Fibroblast of skin of right quadriceps (primary cell): ENCODE measurements at regions not wholly inside any gene's neighbourhood (a gene's known extent, or its start where the extent isn't known, plus 50 kb on each side); places are given as distances from the start of the nearest gene placed in this dataset.

ENCODE experiments used
- DNase-seq: peaks from one replicate; pipeline ENCODE4 v3.0.0-alpha.2; 2013

DNA sequence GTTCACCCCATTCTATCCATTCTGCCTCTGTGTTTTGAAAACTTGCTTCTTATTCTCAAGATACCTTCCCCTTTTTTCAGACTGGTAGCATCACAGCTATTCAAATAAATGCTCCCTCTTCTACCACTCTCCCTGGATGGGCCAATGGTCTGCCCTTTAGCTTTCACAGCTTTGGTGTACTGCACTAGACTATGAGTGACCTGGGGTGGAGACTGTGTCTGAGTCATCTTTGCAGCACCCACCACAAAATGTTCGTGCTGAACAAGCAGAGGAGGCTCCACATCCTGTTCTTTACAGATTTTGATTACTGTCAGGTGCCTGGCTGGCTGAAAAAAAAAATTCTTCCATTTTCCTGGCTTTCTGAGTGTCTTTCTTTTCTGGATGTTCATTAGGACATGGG, 1104.1 kb upstream of the TMEM132C start:
- DNase-seq, result peak; percentile 74

DNA sequence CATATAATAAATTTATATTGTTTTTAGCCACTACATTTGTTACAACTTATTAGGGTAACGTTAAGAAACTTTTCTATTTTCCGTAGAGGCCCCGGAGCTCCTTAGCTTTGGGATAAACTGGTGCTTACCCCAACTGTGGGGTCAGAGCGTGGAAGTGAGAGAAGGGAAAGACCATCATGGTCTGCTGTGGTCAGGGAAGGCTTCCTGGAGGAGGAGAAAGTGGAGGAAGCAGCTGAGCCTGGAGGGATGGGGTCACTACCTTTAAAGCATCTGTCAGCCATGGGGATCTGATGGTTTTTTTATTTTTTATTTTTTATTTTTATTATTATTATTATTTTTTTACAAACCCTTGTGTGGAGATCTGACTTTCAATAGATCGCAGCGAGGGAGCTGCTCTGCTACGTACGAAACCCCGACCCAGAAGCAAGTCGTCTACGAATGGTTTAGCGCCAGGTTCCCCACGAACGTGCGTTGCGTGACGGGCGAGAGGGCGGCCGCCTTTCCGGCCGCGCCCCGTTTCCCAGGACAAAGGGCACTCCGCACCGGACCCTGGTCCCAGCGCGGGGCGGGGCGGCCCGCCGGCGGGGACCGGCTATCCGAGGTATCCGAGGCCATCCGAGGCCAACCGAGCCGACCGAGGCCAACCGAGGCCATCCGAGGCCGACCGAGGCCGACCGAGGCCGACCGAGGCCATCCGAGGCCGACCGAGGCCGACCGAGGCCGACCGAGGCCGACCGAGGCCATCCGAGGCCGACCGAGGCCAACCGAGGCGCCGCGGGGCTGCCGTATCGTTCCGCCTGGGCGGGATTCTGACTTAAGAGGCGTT, 1101.2 kb upstream of the TMEM132C start:
- peak; percentile 83 for DNase-seq

DNA sequence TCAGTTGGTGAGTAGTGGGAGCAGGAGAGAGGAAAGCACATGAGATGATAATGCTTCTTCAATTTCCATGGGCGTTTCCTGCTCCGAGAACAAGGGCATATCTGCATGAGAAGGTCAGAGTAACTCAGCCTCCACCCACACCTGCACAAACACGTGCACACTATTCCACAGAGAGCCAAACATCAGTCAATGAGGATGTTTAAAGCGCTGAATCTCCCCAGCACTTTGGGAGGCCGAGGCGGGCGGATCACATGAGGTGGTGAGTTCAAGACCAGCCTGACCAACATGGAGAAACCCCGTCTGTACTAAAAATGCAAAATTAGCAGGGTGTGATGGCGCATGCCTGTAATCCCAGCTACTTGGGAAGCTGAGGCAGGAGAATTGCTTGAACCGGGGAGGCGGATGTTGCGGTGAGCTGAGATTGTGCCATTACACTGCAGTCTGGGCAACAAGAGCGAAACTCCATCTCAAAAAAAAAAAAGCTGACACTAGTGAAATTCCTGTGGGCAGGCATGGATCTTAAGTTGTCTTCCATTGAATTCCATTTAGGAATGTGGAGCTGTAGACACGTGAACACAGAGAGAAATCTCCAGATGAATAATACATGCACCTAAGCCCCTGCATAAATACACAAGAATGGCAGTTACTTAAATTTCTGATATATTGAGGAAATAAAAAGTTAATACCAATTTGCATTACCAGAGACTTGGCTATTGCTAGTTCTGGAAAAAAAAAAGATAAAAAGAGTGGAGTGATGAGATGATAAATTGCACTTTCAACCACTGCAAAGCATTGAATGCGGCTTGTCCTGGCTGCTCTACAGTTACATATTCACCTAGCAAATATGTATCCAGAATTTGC, 1097.4 kb upstream of the TMEM132C start:
- peak; percentile 95 for DNase-seq

DNA sequence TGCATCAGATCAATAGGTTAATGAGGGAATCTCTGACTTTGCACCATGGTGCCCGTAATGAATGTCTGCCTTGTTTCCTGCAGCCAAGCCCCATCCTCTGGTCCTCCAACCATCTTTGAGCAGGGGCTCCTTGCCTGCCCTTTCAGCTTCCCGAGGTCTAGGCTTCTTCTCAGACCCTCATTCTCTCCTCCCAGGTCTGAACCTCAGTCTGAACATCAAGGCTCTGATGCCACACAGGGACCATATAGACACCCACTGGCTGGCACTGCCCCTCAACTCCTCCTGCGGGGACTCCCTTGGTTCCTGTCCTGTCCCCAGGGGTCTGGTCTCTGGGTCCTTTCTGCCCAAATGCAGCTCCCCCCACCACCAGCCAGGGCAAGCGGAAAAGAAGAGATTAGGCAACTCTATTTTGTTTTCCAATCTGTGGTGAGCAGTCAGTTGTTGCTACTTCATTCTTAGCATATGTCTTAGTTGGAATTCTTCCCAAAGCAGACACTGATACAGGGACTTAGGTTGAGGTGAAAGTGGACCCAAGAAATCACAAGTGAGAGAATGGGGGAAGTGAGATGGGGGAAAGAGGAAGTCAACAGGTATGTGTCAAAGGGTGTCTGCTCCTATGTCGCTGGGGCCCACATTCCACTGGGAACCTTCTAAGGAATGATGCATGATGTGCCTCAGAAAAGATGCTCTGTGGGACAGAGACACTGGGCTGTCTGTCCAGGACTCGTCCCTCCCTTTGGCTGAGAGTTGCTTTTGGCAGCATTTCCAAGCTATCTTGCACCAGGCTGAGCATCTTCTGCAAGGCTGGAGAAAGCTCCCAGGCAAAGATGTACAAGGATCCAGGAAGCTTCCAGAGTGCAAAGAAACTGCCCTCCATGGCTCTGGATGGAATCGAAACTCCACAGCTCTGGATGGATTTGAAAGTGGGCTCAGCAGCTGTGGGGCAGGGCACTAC, 1096.5 kb upstream of the TMEM132C start:
- peak; percentile 73 for DNase-seq

DNA sequence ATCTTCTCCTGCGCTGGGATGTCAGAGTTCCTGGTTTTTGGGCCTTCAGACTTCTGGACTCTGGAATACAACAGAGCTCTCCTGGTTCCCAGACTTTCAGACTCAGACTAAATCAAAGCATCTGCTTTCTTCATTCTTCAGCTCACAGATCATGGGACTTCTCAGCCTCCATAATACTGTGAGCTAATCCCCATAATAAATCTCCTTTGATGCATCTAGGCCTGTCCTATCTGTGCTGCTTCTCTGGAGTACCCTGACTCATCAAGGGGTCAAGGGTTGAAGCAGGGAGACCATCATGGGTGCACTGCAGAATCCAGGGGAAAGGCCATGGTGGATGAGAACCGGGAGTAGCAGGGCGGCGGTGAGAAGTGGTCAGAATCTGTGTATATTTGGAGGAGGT, 1094.1 kb upstream of the TMEM132C start:
- peak; percentile 70 for DNase-seq

DNA sequence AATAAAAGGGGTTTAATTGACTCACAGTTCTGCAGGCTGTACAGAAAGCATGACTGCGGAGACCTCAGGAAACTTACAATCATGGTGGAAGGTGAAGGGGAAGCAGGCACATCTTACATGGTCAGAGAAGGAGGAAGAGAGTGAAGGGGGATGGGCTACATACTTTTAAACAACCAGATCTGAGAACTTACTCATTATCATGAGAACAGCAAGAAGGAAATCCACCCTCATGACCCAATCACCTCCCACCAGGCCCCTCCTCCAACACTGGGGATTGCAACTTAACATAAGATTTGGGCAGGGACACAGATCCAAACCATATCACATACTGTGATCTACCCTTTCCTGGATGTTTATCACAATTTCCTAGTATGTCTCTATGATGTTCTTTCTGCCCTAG, 1093.0 kb upstream of the TMEM132C start:
- DNase-seq, result peak; percentile 13

DNA sequence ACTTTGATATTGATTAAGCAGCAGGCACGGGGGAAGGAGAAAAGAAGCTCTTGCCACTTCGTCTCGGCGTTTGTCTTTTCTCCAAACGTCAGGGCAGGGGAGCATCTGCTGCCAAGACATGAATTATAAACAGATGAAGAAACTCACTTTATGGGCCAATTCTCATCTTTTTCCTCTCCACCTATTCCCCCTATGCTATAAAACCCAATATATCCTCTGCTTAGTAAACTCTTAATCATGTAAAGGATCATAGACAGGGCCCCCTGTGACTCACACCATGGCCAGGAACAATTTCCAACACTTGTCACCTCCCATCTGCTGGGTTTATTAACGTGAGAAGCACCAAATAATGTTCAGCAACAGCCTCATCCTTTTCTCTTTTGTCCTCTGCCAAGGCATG, 1092.1 kb upstream of the TMEM132C start:
- DNase-seq, result peak; percentile 86

DNA sequence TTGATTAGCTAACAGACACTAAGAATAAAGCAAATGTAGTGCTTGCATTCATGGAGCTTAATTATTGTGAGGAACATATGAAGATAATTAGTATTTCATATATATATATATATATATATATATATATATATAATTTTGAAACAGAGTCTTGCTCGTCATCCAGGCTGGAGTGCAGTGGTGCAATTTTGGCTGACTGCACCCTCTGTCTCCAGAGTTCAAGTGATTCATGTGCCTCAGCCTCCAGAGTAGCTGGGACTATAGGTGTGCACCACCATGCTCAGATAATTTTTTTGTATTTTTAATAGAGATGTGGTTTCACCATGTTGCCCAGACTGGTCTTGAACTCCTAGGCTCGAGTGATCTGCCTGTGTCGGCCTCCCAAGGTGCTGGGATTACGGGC, 1091.6 kb upstream of the TMEM132C start:
- DNase-seq, result no peak

DNA sequence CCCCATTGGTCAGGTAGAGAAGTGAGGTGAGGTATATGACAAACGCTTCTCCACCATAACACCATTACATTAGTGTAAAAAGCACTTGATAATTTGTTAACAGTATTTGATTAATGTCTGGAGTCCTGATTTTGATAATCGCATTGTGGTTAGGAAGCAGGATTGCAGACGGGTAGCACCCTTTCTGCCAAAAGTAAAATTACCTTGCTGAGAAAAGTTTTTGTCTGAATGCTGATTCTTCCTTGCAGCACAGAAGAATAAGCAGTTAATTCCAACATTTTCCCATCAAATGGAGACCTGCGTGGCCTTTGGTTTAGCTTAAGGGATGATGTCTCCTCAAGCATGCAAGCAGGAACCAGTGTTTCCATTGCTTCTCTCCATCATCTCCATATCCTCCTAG, 1090.2 kb upstream of the TMEM132C start:
- no peak for DNase-seq

DNA sequence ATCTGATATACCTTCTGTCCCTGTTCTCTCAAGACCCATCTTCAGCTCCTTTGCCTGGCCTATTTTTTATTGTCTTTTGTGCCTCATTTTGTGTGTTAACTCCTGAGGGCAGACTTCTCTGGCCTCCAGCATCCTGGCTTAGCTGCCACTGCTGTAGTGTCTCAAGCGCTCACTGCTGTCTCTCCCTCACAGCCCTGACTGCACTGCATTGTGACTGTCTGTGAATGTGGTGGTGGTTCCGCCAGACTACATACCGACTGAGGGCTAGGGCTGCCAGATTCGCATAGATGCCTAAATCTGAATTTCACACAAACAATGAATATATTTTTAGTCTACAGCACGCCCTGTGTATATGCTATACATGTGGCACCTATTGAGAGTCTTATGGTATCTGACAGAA, 1088.9 kb upstream of the TMEM132C start:
- DNase-seq, result no peak

DNA sequence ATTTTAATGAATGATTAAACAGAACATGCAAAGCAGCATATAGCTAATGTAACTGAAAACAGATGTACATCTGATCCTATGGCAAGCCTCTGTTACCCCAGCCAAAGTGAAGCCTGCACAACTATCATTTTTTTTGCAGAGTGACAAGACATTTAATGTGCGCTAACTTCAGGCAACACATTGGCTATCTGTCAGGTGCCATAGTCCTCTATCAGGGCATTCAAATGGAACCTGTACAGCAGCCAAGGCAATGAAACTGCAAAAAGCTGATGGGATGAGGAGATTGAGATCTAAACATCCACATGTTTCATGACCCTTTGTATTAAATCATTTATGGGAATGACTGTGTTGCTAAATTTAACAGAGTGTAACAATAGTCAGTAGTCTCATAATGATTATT, 1088.5 kb upstream of the TMEM132C start:
- peak; percentile 10 for DNase-seq

DNA sequence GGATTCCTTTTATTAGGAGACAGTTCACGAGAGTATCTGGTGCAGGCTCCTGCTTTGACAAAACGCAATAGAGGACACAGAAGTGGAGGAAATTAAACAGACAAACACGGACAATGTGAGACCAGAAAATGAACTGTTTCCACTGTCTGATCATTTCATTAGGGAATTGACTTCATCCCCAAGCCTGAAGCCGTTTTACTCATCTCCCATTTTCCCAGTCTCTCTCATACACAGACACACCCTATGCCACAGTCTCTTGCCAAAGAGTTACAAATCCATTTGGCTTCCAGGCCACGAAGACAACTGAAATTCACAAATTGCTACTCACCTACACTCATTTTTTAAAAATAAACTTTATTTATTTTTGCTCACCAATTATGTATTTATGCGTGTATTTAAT, 1087.8 kb upstream of the TMEM132C start:
- DNase-seq, result no peak

DNA sequence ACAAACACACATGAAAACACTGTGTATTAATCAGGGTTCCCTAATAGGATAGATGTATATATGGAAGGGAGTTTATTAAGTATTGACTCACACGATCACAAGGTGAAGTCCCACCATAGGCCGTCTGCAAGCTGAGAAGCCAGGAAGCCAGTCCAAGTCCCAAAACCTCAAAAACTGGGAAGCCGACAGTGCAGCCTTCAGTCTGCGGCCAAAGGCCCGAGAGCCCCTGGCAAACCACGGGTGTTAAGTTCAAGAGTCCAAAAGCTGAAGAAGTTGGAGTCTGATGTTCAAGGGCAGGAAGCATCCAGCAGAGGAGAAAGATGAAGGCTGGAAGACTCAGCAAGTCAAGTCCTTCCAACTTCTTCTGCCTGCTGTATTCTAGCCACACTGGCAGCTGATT, 1085.0 kb upstream of the TMEM132C start:
- no peak for DNase-seq

DNA sequence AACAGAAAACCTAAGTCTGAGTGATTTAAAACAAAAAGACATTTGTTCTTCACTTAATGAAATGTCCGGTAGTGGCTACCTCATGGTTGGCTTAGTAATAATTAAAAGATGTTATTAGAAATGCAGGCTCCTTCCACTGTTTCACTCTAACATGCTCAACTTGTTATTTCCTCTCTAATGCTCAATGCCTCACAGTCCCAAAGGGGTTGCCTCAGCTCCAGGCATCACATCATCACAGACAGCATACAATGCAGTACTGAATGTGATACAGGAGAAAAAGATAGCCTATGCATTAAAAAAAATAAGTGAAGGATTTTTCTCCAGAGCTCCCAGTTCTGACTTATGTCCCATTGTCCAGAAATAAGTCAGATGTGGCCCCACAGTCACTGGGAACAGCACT, 1077.0 kb upstream of the TMEM132C start:
- no peak for DNase-seq

DNA sequence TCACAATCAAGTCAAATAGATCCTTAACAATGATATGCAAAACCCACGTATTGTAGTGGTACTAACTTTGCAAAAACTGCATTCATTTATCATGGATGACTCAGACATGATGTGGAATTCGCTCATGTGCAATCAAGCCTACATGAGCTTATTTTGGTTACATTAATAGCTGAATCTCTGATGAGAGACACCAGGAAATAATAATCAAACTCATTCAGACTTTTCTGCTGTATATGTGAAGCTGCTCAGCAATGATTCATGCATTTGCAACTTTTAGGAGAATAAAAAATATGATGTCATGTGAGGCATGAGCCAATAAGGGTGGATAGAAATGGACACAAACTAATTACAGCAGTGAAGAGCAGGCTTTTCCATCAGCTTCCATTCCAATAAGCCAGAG, 1075.8 kb upstream of the TMEM132C start:
- DNase-seq, result peak; percentile 87

DNA sequence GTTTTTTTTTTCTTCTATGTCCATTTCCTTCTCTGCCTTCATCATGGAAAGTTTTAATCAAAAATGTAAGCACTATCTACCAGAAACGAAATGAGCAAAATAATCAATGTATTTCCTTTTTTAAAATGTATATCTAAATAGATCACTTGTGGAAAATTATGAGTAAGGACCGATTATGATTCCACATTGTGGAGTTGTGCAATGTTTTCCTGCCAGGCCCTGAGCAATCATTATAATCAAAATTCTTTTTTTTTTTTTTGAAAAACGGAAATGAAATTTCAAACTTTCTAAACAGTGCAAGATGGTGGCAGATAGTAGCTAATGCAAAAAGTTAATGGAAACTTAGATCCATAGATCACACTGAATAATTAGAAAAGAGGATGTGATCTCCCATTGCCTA, 1074.6 kb upstream of the TMEM132C start:
- no peak for DNase-seq

DNA sequence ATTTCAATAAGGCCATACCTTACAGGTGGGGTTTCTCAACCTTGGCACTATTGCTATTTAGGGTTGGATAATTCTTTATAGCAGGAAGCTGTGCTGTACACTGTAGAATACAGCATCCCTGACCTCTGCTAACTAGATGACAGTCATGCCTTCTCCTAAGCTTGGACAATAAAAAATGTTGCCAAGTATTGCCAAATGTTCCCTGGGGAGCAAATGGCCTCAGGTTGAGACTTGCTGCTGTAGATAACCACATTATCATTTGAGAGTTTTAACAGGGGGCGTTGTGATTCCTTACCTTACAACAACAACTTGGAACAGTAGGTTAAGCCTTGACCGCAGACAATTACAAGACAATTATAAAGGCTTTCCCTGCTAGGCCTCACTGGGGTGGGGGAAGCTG, 1073.6 kb upstream of the TMEM132C start:
- DNase-seq, result no peak

DNA sequence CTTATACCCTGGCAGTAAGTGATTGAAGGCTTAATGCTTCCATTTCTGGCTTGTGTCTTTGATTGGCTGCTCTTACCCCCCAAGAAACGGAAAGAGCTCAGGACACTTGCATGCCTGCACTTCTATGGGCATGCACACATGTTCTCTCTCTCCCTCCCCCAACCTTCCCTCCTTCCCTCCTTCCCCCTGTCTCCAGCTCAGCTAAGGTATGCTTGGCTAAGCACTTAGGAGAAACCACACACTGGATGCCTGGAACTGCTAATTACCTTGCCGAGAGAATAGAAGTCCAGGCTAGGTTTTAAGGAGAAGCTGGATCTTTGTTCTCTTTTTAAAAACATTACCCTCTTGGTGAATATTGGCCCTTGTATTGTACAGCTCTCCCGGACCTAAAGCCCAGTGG, 1072.8 kb upstream of the TMEM132C start:
- peak; percentile 41 for DNase-seq

DNA sequence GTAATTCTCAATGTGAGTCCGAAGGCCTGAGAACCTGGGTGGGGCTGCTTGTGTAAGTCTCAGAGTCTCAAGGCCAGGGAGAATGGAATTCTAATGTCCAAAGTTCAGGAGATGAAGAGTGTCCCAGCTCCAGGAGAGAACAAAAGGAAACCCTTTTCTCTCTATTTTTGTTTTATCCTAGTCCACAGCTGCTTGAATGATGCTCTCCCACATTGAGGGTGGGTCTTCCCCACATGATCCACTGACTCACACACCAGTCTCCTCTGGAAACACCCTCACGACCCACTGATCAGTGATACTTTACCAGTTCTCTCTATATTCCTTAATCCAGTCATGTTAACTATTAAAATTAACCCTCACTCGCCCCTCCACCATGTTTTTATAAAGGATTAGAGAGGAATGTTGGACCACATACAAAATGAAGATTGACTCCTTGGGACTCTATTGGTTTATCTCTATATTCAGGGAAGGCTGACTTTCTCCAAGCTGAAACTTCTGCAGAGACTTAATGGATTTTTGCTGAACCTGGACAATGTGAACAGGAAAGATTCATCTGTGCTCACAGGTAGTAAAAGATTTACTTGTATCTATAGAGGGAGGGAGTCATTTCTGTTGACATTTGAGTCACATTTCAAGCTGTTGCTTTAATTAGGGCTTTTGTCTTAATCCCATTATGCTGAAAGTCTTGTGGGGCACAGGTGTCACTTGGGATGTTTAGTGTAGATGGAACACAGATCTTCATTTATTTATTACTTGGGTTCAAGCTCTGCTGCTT, 1061.0 kb upstream of the TMEM132C start:
- DNase-seq, result peak; percentile 3

DNA sequence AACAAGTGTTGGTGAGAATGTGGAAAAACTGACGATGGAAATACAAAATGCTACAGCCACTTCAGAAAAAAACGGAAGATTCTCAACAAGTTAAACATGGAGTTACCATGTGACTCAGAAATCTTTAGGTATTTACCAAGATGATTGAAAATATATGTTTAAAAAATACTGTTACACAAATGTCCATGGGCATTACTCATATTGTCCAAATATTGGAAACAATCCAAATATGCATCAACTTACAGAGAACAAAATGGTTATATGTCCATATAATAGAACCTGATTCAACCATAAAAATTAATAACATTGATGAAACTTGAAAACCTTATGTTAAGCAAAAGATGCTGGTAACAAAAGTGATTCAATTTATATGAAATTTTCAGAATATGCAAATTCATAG, 1057.7 kb upstream of the TMEM132C start:
- DNase-seq, result no peak

DNA sequence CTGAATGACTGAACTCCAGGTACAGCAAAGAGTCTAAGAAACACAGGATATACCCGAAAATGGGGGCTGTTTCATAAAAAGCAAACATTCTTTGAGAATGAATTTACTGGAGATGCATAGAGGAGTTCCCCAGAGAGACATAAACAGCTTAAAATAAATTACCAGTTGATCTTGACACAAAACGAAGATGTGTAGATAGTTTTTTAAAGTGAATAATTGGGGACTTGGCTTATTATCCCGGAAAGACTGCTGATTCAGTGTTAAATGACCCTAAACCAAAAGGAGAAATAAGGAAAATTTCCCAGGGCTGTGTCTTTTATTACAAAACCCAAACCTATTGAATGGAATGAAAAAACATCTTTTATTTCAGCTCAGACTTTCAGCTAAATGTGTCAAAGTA, 1052.8 kb upstream of the TMEM132C start:
- peak; percentile 74 for DNase-seq

DNA sequence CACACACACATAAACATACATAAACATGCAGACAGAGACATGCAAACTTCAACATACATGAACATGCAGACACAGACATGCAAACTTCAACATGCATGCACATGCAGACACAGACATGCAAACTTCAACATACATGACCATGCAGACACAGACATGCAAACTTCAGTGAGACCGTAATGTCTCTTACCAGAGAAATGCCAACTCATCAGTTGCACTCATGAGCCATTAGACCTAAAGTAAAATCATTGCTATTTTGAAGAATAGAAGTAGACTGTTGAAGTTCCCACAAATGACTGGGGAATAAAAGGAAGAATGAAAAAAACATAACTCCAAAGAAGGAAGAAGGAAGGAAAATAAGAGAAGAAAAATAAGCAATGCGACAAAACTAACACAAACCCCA, 1044.0 kb upstream of the TMEM132C start:
- no peak for DNase-seq
